H1 (cell line): ENCODE measurements at regions not wholly inside any gene's neighbourhood (a gene's known extent, or its start where the extent isn't known, plus 50 kb on each side); places are given as distances from the start of the nearest gene placed in this dataset.

Experiments
- CTCF ChIA-PET: fragments of 300-600 bp; sonication (Branson Sonifier 250); formaldehyde crosslinking; loops from one replicate; lab custom pipeline; 2021; ENCODE audit not compliant: partially characterized antibody; lab: Charles Lee
- POLR2A ChIA-PET: fragments of 300-600 bp; sonication (Branson Sonifier 250); formaldehyde crosslinking; loops from one replicate; lab custom pipeline; 2021; ENCODE audit warnings: inconsistent platforms; ENCODE audit not compliant: partially characterized antibody; lab: Charles Lee
- DNase-seq, 2 experiments: peaks; one replicate each; pipeline versions ENCODE4 v3.0.0 to v3.0.0-alpha.2; 2010 to 2022; ENCODE audit warnings: low spot score in 2 of 2, low read depth in 1 of 2, mixed read lengths in 1 of 2
- FAIRE-seq: peaks from 2 replicates; lab custom pipeline; 2011; peaks lifted over from hg19 to GRCh38; lab: Jason Lieb, UNC
- H2AFZ ChIP-seq: 2 replicates; pipeline ENCODE4 v1.8.1; 2012; ENCODE audit warnings: low read length, inconsistent platforms
- H2AK5ac ChIP-seq: 2 replicates; pipeline ENCODE4 v1.6.1; 2013; ENCODE audit warnings: low read depth, low read length
- H2BK120ac ChIP-seq: replicated peaks from 2 replicates; pipeline ENCODE3; 2013; ENCODE audit warnings: low read depth, low read length, inconsistent platforms
- H2BK12ac ChIP-seq: 2 replicates; pipeline ENCODE4 v1.6.1; 2013; ENCODE audit warnings: low read depth, low read length
- H2BK15ac ChIP-seq: 2 replicates; pipeline ENCODE4 v1.6.1; 2013; ENCODE audit warnings: low read length
- H2BK20ac ChIP-seq: 2 replicates; pipeline ENCODE4 v1.6.1; 2013; ENCODE audit warnings: low read length
- H2BK5ac ChIP-seq: 2 replicates; pipeline ENCODE4 v1.6.1; 2013; ENCODE audit warnings: low read depth, low read length
- H3K14ac ChIP-seq: 2 replicates; pipeline ENCODE4 v1.6.1; 2013; ENCODE audit warnings: inconsistent platforms; ENCODE audit not compliant: insufficient read length
- H3K18ac ChIP-seq: 2 replicates; pipeline ENCODE4 v1.6.1; 2013; ENCODE audit warnings: low read length; ENCODE audit errors: extremely low read depth
- H3K23ac ChIP-seq: 2 replicates; pipeline ENCODE4 v1.6.1; 2013; ENCODE audit warnings: inconsistent platforms; ENCODE audit not compliant: insufficient read length
- H3K23me2 ChIP-seq: 2 replicates; pipeline ENCODE4 v1.6.1; 2013; ENCODE audit warnings: low read depth, low read length
- H3K27ac ChIP-seq: 2 replicates; pipeline ENCODE4 v1.6.1; 2011; ENCODE audit warnings: low read depth, low read length, inconsistent platforms
- H3K27me3 ChIP-seq, 4 experiments: replicated peaks in 1 of 4; 1 replicate in 1 of 4; 2 replicates in 3 of 4; pipeline versions ENCODE4 v1.6.1 to v1.8.1; 2011 to 2013; ENCODE audit warnings: low read length in 3 of 4, mild to moderate bottlenecking in 3 of 4, inconsistent platforms in 2 of 4, mixed read lengths in 2 of 4, moderate library complexity in 1 of 4; ENCODE audit not compliant: control insufficient read depth in 3 of 4, insufficient read depth in 3 of 4; ENCODE audit errors: extremely low read depth in 1 of 4
- H3K36me3 ChIP-seq, 4 experiments: 2 replicates each; pipeline versions ENCODE4 v1.6.1 to v1.8.1; 2011 to 2013; ENCODE audit warnings: mild to moderate bottlenecking in 4 of 4, low read length in 3 of 4, moderate library complexity in 2 of 4, control low read depth in 1 of 4, inconsistent platforms in 1 of 4; ENCODE audit not compliant: insufficient read depth in 4 of 4, control insufficient read depth in 2 of 4
- H3K4ac ChIP-seq: replicated peaks from 2 replicates; pipeline ENCODE3; 2013; ENCODE audit warnings: low read length, low read depth, mixed read lengths, inconsistent platforms; ENCODE audit not compliant: insufficient read length
- H3K4me1 ChIP-seq, 4 experiments: replicated peaks in 1 of 4; 1 replicate in 1 of 4; 2 replicates in 3 of 4; pipeline versions ENCODE4 v1.6.1 to v1.8.1; 2011 to 2013; ENCODE audit warnings: low read length in 3 of 4, inconsistent platforms in 2 of 4, mixed read lengths in 1 of 4; ENCODE audit not compliant: insufficient read depth in 4 of 4, control insufficient read depth in 3 of 4
- H3K4me2 ChIP-seq, 2 experiments: 2 replicates each; pipeline versions ENCODE4 v1.6.1 to v1.8.1; 2011 to 2013; ENCODE audit warnings: low read depth in 2 of 2, low read length in 2 of 2, control low read depth in 1 of 2, inconsistent platforms in 1 of 2, mild to moderate bottlenecking in 1 of 2; ENCODE audit not compliant: insufficient read depth in 1 of 2
- H3K4me3 ChIP-seq, 4 experiments: fragments of 200-600, 300-600 bp in 1 of 4; sonication (generic), shearing (Covaris generic), sonication (Bioruptor Twin) in 1 of 4; 2 replicates each; pipeline versions ENCODE4 v1.5.1 to v1.8.1; 2011 to 2016; ENCODE audit warnings: low read length in 4 of 4, low read depth in 3 of 4, control low read depth in 2 of 4, inconsistent platforms in 2 of 4, mild to moderate bottlenecking in 2 of 4, mixed read lengths in 1 of 4, moderate library complexity in 1 of 4; ENCODE audit not compliant: insufficient read depth in 2 of 4; ENCODE audit errors: extremely low read depth in 1 of 4
- H3K56ac ChIP-seq: replicated peaks from 2 replicates; pipeline ENCODE3; 2013; ENCODE audit warnings: low read depth, mild to moderate bottlenecking, mixed read lengths, low read length, inconsistent platforms; ENCODE audit not compliant: insufficient read length
- H3K79me1 ChIP-seq: 2 replicates; pipeline ENCODE4 v1.6.1; 2013; ENCODE audit warnings: low read depth, low read length, control low read depth
- H3K79me2 ChIP-seq, 2 experiments: 2 replicates each; pipeline versions ENCODE4 v1.6.1 to v1.8.1; 2012 to 2013; ENCODE audit warnings: low read length in 2 of 2, mild to moderate bottlenecking in 2 of 2, inconsistent platforms in 1 of 2; ENCODE audit not compliant: insufficient read depth in 2 of 2, control insufficient read depth in 1 of 2
- H3K9ac ChIP-seq, 4 experiments: replicated peaks in 1 of 4; 1 replicate in 1 of 4; 2 replicates in 3 of 4; pipeline versions ENCODE4 v1.6.1 to v1.8.1; 2011 to 2013; ENCODE audit warnings: low read depth in 3 of 4, low read length in 3 of 4, control low read depth in 2 of 4, mild to moderate bottlenecking in 2 of 4, moderate library complexity in 2 of 4, inconsistent platforms in 1 of 4; ENCODE audit errors: extremely low read depth in 1 of 4
- H3K9me3 ChIP-seq, 2 experiments: 2 replicates each; pipeline versions ENCODE4 v1.6.1 to v1.8.1; 2012 to 2013; ENCODE audit warnings: mild to moderate bottlenecking in 2 of 2, moderate library complexity in 2 of 2, control low read depth in 1 of 2, inconsistent platforms in 1 of 2, low read depth in 1 of 2, low read length in 1 of 2, mixed read lengths in 1 of 2; ENCODE audit not compliant: insufficient read depth in 2 of 2
- H4K20me1 ChIP-seq, 2 experiments: replicated peaks in 1 of 2; 2 replicates each; pipeline versions ENCODE3 to v1.8.1; 2011 to 2013; ENCODE audit warnings: inconsistent platforms in 2 of 2, low read length in 2 of 2, mild to moderate bottlenecking in 1 of 2; ENCODE audit not compliant: insufficient read depth in 2 of 2, control insufficient read depth in 1 of 2
- H4K5ac ChIP-seq: 2 replicates; pipeline ENCODE4 v1.6.1; 2013; ENCODE audit warnings: low read length, low read depth, mixed read lengths, inconsistent platforms; ENCODE audit not compliant: insufficient read length
- H4K8ac ChIP-seq: 2 replicates; pipeline ENCODE4 v1.8.0; 2013; ENCODE audit warnings: mild to moderate bottlenecking, moderate library complexity, low read length, inconsistent platforms; ENCODE audit not compliant: insufficient read depth; ENCODE audit errors: extremely low read depth
- H4K91ac ChIP-seq: replicated peaks from 2 replicates; pipeline ENCODE3; 2013; ENCODE audit warnings: low read length, mixed read lengths, inconsistent platforms; ENCODE audit not compliant: insufficient read length
- BRCA1 ChIP-seq: IDR thresholded peaks from 2 replicates; pipeline ENCODE4 v1.6.1; 2012; ENCODE audit warnings: low read depth, low read length, improper control_type of control experiment
- JUND ChIP-seq: IDR thresholded peaks from 2 replicates; pipeline ENCODE4 v1.6.1; 2011; ENCODE audit warnings: mild to moderate bottlenecking, improper control_type of control experiment, low read length
- PHF8 ChIP-seq: fragments of 200-600 bp; sonication (generic); conservative IDR thresholded peaks from 2 replicates; pipeline ENCODE4 v1.7.1; 2012; ENCODE audit warnings: low read depth, mild to moderate bottlenecking, inconsistent platforms, low read length, moderate library complexity
- POLR2A ChIP-seq, 2 experiments: IDR thresholded peaks; 1 replicate in 1 of 2; 2 replicates in 1 of 2; pipeline ENCODE4 v1.6.1; 2011; ENCODE audit warnings: low read depth in 2 of 2, low read length in 2 of 2, mild to moderate bottlenecking in 2 of 2; ENCODE audit errors: control extremely low read depth in 1 of 2
- TEAD4 ChIP-seq: IDR thresholded peaks from 2 replicates; pipeline ENCODE4 v1.6.1; 2012; ENCODE audit warnings: low read depth, low read length, inconsistent platforms, mixed read lengths
- WGBS, 2 experiments: shearing (Covaris generic) in 1 of 2; methylation state at CpG; one replicate each; pipeline versions ENCODE4 v1.1.6 to v1.1.7; 2013 to 2015; ENCODE audit warnings: low lambda C conversion rate in 2 of 2, mixed read lengths in 2 of 2, inconsistent platforms in 1 of 2, low coverage in 1 of 2, missing lambda C conversion rate in 1 of 2; ENCODE audit not compliant: insufficient replicate concordance in 2 of 2, insufficient coverage in 1 of 2, insufficient read length in 1 of 2; ENCODE audit errors: extremely low coverage in 1 of 2, missing lambda C conversion rate in 1 of 2; 5-methylcytosine and 5-hydroxymethylcytosine counted together

- Histone ChIP-seq H3K36me3 (no peaks in the 10 kb centered on the region), H3K14ac (no peak overlapping the region), H2BK5ac (no peak overlapping the region), H3K9me3 (no peaks in the 10 kb centered on the region), H3K9ac (no peak overlapping the region), H4K5ac (no peak overlapping the region), H3K79me1 (no peaks in the 10 kb centered on the region), H3K18ac (no peak overlapping the region), H3K4me1 (no peaks in the 10 kb centered on the region), H3K23ac (no peak overlapping the region), H2BK15ac (no peak overlapping the region), H4K20me1 (no peaks in the 10 kb centered on the region), H2BK12ac (no peak overlapping the region), H3K27ac (no peak overlapping the region), H3K4me3 (no peak overlapping the region), H4K91ac (no peak overlapping the region), H3K56ac (no peak overlapping the region), H2BK20ac (no peak overlapping the region), H4K8ac (no peak overlapping the region), H2BK120ac (no peak overlapping the region), H3K4me2 (no peak overlapping the region), H2AFZ (no peak overlapping the region), H3K79me2 (no peaks in the 10 kb centered on the region), H2AK5ac (no peak overlapping the region), H3K23me2 (no peaks in the 10 kb centered on the region), H3K4ac (no peak overlapping the region), H3K27me3 (no peaks in the 10 kb centered on the region)
- WGBS, 2 experiments, result 68% methylated on average over 5 of the region's 5 CpGs; no CpG with 5 or more reads in 1 of the 2 experiments
- FAIRE-seq, result no peak
- TF ChIP-seq BRCA1 (no peak), TEAD4 (no peak), PHF8 (no peak), POLR2A (IDR thresholded peaks at IDR 0.05; ENCODE audit: control extremely low read depth in 1 of 2, low read depth in 2 of 2, low read length in 2 of 2) (no peak), JUND (0 out of 2 replicates have a peak, but pooled peaks have one; percentile 62)
- DNase-seq, result peak in 1 of 2 experiments; percentile 17
- POLR2A ChIA-PET, result no interaction called here
- CTCF ChIA-PET, result interaction anchor here (0.9 to 1.0 kb wide), 2 partner anchors 11 to 13 kb away, joined by 3 to 4 read pairs; no protein-coding TSS in a partner anchor
Measured at GRCh38 chr5:25850581-25850980, 1187.8 kb downstream of the CDH9 start.
